ENCODE measurements at regions not wholly inside any gene's neighbourhood (a gene's known extent, or its start where the extent isn't known, plus 50 kb on each side); places are given as distances from the start of the nearest gene placed in this dataset.
"Not testable (repeated sequence)": the region's sequence is repeated elsewhere in the genome, so short reads cannot be mapped to it uniquely, and the experiment has no call there.

GRCh38 chr1:242886137-242886536 is 361.6 kb upstream of the PLD5 start:
- no peaks in the 10 kb centered on the region for H3K4me1 ChIP-seq (ENCODE audit: insufficient read depth, low read length, poor library complexity, severe bottlenecking)
- H3K79me2 ChIP-seq (ENCODE audit: insufficient read depth, low read depth, low read length) = no peaks in the 10 kb centered on the region
- no TSS peak for BruUV-seq (replicated peaks)
- no peak overlapping the region for H2AFZ ChIP-seq (ENCODE audit: low read length)
- no peaks in the 10 kb centered on the region for H3K9me2 ChIP-seq (ENCODE audit: insufficient read depth, low read length)
- POLR2A ChIA-PET = no interaction called here
- no peak overlapping the region for H3K27ac ChIP-seq (ENCODE audit: low read depth, low read length, poor library complexity, severe bottlenecking)
- TF ChIP-seq EZH2phosphoT487 (IDR thresholded peaks at IDR 0.05; ENCODE audit: borderline replicate concordance, low read depth, low read length) (no peak), CTCF (conservative IDR thresholded peaks at IDR 0.05; ENCODE audit: low read length) (no peak)
- no peak overlapping the region for H3K4me2 ChIP-seq (ENCODE audit: low read length)
- intact Hi-C loops (cut with micrococcal nuclease; ENCODE audit: unreplicated experiment) = no loop called here
- H3K4me3 ChIP-seq (ENCODE audit: low read depth, low read length, poor library complexity, severe bottlenecking) = no peak overlapping the region
- no peak for DNase-seq (ENCODE audit: low spot score)
- H4K20me1 ChIP-seq (ENCODE audit: insufficient read depth, low read length) = no peaks in the 10 kb centered on the region
- CTCF ChIA-PET (ENCODE audit: unreplicated experiment) = no interaction called here
- no peaks in the 10 kb centered on the region for H3K36me3 ChIP-seq (ENCODE audit: insufficient read depth, low read length)
- no peaks in the 10 kb centered on the region for H3K9me3 ChIP-seq (ENCODE audit: low read length)

- H3K9me2 ChIP-seq (ENCODE audit: insufficient read depth, low read length); intact Hi-C loops (cut with micrococcal nuclease; ENCODE audit: unreplicated experiment); H4K20me1 ChIP-seq (ENCODE audit: insufficient read depth, low read length); CTCF ChIA-PET (ENCODE audit: unreplicated experiment); H3K9me3 ChIP-seq (ENCODE audit: low read length); BruUV-seq (replicated peaks); H3K4me2 ChIP-seq (ENCODE audit: low read length); H3K79me2 ChIP-seq (ENCODE audit: insufficient read depth, low read depth, low read length); H3K27ac ChIP-seq (ENCODE audit: low read depth, low read length, poor library complexity, severe bottlenecking); H3K36me3 ChIP-seq (ENCODE audit: insufficient read depth, low read length); H2AFZ ChIP-seq (ENCODE audit: low read length); H3K4me1 ChIP-seq (ENCODE audit: insufficient read depth, low read length, poor library complexity, severe bottlenecking); POLR2A ChIA-PET; DNase-seq (ENCODE audit: low spot score); H3K4me3 ChIP-seq (ENCODE audit: low read depth, low read length, poor library complexity, severe bottlenecking): not testable (repeated sequence)
Measured at GRCh38 chr1:242880022-242880421, 355.5 kb upstream of the PLD5 start.

- Histone ChIP-seq H3K4me2 (ENCODE audit: low read length) (no peak overlapping the region), H3K4me1 (ENCODE audit: insufficient read depth, low read length, poor library complexity, severe bottlenecking) (no peaks in the 10 kb centered on the region), H2AFZ (ENCODE audit: low read length) (no peak overlapping the region), H4K20me1 (ENCODE audit: insufficient read depth, low read length) (no peaks in the 10 kb centered on the region), H3K27ac (ENCODE audit: low read depth, low read length, poor library complexity, severe bottlenecking) (no peak overlapping the region), H3K79me2 (ENCODE audit: insufficient read depth, low read depth, low read length) (no peaks in the 10 kb centered on the region), H3K9me2 (ENCODE audit: insufficient read depth, low read length) (no peaks in the 10 kb centered on the region), H3K4me3 (ENCODE audit: low read depth, low read length, poor library complexity, severe bottlenecking) (no peak overlapping the region), H3K9me3 (ENCODE audit: low read length) (no peaks in the 10 kb centered on the region), H3K36me3 (ENCODE audit: insufficient read depth, low read length) (no peaks in the 10 kb centered on the region)
- intact Hi-C loops (cut with micrococcal nuclease; ENCODE audit: unreplicated experiment) = no loop called here
- TF ChIP-seq EZH2phosphoT487 (IDR thresholded peaks at IDR 0.05; ENCODE audit: borderline replicate concordance, low read depth, low read length) (no peak), CTCF (conservative IDR thresholded peaks at IDR 0.05; ENCODE audit: low read length) (no peak)
- POLR2A ChIA-PET = no interaction called here
- CTCF ChIA-PET (ENCODE audit: unreplicated experiment) = no interaction called here
- DNase-seq (ENCODE audit: low spot score) = no peak
- no TSS peak for BruUV-seq (replicated peaks)
Measured at GRCh38 chr1:242877743-242878142, 353.2 kb upstream of the PLD5 start.

Data from OCI-LY7 (cell line).